Colonic mucosa (tissue), 4 donors: ENCODE measurements at regions not wholly inside any gene's neighbourhood (a gene's known extent, or its start where the extent isn't known, plus 50 kb on each side); places are given as distances from the start of the nearest gene placed in this dataset.

Experiments used
- DNase-seq: peaks from one replicate; pipeline ENCODE4 v3.0.0-alpha.2; 2020
- H3K27ac ChIP-seq: fragments of 200-600 bp; one replicate; pipeline ENCODE4 v1.8.0; 2021
- H3K27me3 ChIP-seq: fragments of 200-600 bp; one replicate; pipeline ENCODE4 v1.8.0; 2021
- H3K36me3 ChIP-seq: fragments of 200-600 bp; one replicate; pipeline ENCODE4 v1.8.0; 2021
- H3K4me1 ChIP-seq: fragments of 200-600 bp; one replicate; pipeline ENCODE4 v1.8.0; 2021; ENCODE audit warnings: mild to moderate bottlenecking
- H3K4me3 ChIP-seq: fragments of 200-600 bp; one replicate; pipeline ENCODE4 v1.8.0; 2021
- H3K9ac ChIP-seq, 2 donors: one replicate each; pipeline ENCODE4 v1.7.0; 2013; ENCODE audit warnings: control low read depth in 2 of 2, low read depth in 2 of 2, low read length in 2 of 2
- H3K9me3 ChIP-seq: fragments of 200-600 bp; one replicate; pipeline ENCODE4 v1.8.0; 2021
- intact Hi-C: fragments of 100-400 bp; cut with DNase I; formaldehyde crosslinking; loops from one replicate; pipeline ENCODE4 v1.14.1; 2022
- TF ChIP-seq, protein P1 (sequence below): fragments of 200-600 bp; IDR thresholded peaks from one replicate; pipeline ENCODE4 v1.8.0; 2022; ENCODE audit warnings: antibody characterized with exemption, mild to moderate bottlenecking
- donor health status: healthy.
- donor health status: DM: no; HTN: no; CAD: no.
- donor health status: DM: no; HTN: no; CAD: no.

DNA sequence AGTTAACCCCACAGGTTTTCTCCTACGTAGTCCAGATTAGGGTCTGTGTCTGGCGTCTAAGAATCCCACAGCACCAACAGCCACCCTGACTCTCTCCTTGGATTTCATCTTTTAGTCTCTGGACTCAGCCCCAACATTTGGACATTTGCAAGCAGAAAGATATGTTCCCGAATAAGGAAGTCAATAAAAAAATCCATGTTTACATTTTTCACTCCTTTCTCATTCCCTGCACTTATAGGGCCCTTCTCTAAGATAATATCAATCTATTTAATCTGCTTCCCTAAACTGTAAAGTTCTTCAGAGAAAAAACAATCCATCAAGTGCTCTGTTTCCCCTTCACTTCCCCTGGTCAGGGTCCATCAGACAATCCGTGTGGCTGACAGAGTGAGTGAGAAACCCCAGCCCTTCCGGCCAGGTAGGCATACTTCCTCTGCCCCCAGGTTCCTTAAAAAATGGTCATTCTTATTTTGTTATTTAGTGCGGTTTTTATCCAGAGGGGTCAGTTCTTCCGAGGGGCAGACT lies 105.9 kb upstream of the CDC42BPA start:
- H3K9me3 ChIP-seq = no peaks in the 10 kb centered on the region
- intact Hi-C loops = loop anchor here (10.0 kb wide), 1 partner anchor 69 kb away; no protein-coding TSS in a partner anchor
- peak overlapping the region; percentile 16 for H3K27ac ChIP-seq
- no peak for DNase-seq
- H3K4me1 ChIP-seq = no peaks in the 10 kb centered on the region
- H3K36me3 ChIP-seq = no peaks in the 10 kb centered on the region
- no peak overlapping the region for H3K4me3 ChIP-seq
- TF ChIP-seq, protein P1, sequence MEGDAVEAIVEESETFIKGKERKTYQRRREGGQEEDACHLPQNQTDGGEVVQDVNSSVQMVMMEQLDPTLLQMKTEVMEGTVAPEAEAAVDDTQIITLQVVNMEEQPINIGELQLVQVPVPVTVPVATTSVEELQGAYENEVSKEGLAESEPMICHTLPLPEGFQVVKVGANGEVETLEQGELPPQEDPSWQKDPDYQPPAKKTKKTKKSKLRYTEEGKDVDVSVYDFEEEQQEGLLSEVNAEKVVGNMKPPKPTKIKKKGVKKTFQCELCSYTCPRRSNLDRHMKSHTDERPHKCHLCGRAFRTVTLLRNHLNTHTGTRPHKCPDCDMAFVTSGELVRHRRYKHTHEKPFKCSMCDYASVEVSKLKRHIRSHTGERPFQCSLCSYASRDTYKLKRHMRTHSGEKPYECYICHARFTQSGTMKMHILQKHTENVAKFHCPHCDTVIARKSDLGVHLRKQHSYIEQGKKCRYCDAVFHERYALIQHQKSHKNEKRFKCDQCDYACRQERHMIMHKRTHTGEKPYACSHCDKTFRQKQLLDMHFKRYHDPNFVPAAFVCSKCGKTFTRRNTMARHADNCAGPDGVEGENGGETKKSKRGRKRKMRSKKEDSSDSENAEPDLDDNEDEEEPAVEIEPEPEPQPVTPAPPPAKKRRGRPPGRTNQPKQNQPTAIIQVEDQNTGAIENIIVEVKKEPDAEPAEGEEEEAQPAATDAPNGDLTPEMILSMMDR = no peak
- H3K9ac ChIP-seq = no peak overlapping the region
- no peaks in the 10 kb centered on the region for H3K27me3 ChIP-seq

DNA sequence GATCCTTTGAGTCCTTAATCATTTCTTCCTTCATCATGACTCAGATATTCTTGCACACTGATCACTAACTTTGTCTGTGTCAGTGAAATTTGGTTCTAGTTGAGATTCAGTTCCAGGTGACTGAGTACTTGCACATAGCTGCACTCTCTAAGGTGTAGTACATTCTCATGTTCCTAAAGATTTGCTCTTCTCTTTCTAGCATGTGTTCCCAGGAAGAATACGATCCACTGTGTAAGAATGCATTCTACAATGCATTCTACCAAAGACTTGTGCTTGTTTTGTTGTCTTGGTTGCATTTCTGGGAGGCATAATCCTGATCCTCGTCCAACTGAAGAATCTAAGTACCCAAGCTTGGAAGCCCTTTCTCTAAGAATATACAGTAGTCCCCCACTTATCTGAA lies 104.3 kb upstream of the CDC42BPA start:
- no peaks in the 10 kb centered on the region for H3K27me3 ChIP-seq
- no peak overlapping the region for H3K9ac ChIP-seq
- no peaks in the 10 kb centered on the region for H3K36me3 ChIP-seq
- intact Hi-C loops = loop anchor here (10.0 kb wide), 1 partner anchor 68 kb away; no protein-coding TSS in a partner anchor
- H3K4me3 ChIP-seq = no peak overlapping the region
- DNase-seq = no peak
- H3K4me1 ChIP-seq = no peaks in the 10 kb centered on the region
- H3K27ac ChIP-seq = no peak overlapping the region
- TF ChIP-seq, protein P1 = no peak
- no peaks in the 10 kb centered on the region for H3K9me3 ChIP-seq

DNA sequence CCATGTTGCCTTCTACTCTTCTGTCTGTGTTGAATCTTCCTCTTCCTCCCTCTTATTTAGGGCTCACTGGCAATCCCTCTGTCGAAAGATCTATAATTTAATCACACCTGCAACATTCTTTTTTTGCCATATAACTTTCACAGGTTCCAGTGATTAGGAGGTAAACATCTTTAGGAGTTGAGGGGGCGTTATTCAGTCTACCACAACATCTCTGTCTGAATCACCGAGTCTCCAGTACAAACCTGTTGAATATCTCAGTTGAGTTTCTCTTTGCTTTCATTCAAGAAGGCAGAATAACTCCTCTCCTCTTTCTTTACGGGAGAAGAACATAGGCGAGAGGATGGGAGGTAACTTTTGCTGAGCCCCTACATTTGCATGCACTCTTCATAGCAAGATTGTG lies 101.9 kb upstream of the CDC42BPA start:
- Histone ChIP-seq H3K9me3 (no peaks in the 10 kb centered on the region), H3K4me3 (no peak overlapping the region), H3K36me3 (no peaks in the 10 kb centered on the region), H3K9ac (no peak overlapping the region), H3K4me1 (no peaks in the 10 kb centered on the region), H3K27me3 (no peaks in the 10 kb centered on the region), H3K27ac (no peak overlapping the region)
- intact Hi-C loops = loop anchor here (10.0 kb wide), 1 partner anchor 65 kb away; no protein-coding TSS in a partner anchor
- no peak for DNase-seq
- TF ChIP-seq, protein P1 = no peak

DNA sequence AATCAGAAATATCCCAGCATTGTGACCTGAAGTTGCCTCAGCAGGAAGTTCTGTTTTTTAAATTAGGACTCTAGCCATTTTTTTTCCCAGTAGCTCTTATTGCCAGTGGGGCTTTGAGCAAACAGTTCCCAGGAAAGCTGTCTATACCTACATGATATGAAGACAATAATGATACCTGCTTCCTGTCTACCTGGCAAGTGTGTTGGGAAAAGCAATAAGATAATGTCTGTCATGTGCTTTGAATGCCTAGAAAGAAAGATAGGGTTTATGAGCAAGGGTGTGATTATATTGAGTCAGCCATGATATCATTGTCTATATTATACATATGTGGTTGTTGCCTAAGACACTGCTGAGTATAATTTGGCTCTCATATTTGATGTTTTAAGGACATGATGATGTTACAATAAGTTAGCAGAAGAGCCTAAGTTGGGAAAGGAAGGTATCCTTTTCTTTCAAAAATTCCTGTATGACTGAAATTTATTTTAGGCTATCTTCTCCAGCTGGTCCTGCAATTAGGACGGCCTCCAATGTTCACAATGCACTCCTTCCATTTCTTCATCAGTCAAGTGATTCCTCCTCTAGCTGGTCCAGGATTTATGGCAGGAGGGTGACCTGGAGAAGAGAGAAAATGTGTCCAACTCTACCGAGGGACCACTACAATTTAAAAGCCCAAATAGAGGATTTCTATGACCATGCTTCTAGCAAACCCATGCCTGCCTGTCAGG lies 99.6 kb upstream of the CDC42BPA start:
- Histone ChIP-seq H3K27ac (no peak overlapping the region), H3K4me3 (no peak overlapping the region), H3K36me3 (no peaks in the 10 kb centered on the region), H3K9ac (no peak overlapping the region), H3K9me3 (no peaks in the 10 kb centered on the region), H3K4me1 (no peaks in the 10 kb centered on the region), H3K27me3 (no peaks in the 10 kb centered on the region)
- intact Hi-C loops = no loop called here
- no peak for DNase-seq
- TF ChIP-seq, protein P1 = no peak

DNA sequence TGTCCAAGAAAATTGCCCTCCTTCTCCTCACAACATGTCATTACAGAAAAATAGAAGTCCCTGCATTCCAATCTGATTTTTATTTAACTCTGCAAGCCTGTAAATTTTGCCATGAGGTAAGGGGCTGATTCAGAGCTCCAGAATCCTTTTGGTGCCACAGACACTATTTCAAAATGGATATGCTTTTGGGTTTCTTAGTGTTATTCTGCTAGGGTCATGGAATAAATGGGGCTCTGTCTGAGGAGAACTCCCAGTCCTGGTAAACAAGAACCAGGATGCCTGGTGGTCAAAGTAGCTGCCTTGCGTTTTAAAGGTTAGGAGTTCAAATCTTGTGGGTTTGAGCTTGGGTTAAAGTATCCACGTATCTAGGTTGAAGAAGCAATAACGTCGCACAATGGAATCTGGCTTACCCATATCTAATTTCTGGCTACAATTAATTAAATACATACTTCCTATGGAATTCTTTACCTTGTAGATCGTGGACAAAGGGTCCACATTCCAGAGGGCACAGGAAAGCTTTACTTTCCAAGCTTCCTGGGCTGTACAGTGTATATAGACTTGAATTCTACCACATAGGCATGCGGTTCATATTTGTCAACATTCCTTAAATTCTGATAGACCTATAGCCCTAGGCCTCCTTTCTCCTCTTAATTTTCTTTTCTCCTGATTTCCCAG lies 98.0 kb upstream of the CDC42BPA start:
- H3K36me3 ChIP-seq = no peaks in the 10 kb centered on the region
- TF ChIP-seq, protein P1 = no peak
- H3K9ac ChIP-seq = no peak overlapping the region
- DNase-seq = no peak
- H3K4me3 ChIP-seq = no peak overlapping the region
- H3K27me3 ChIP-seq = no peaks in the 10 kb centered on the region
- H3K9me3 ChIP-seq = no peaks in the 10 kb centered on the region
- H3K4me1 ChIP-seq = no peaks in the 10 kb centered on the region
- intact Hi-C loops = no loop called here
- H3K27ac ChIP-seq = no peak overlapping the region
